ENCODE measurements at regions not wholly inside any gene's neighbourhood (a gene's known extent, or its start where the extent isn't known, plus 50 kb on each side); places are given as distances from the start of the nearest gene placed in this dataset.

DNA sequence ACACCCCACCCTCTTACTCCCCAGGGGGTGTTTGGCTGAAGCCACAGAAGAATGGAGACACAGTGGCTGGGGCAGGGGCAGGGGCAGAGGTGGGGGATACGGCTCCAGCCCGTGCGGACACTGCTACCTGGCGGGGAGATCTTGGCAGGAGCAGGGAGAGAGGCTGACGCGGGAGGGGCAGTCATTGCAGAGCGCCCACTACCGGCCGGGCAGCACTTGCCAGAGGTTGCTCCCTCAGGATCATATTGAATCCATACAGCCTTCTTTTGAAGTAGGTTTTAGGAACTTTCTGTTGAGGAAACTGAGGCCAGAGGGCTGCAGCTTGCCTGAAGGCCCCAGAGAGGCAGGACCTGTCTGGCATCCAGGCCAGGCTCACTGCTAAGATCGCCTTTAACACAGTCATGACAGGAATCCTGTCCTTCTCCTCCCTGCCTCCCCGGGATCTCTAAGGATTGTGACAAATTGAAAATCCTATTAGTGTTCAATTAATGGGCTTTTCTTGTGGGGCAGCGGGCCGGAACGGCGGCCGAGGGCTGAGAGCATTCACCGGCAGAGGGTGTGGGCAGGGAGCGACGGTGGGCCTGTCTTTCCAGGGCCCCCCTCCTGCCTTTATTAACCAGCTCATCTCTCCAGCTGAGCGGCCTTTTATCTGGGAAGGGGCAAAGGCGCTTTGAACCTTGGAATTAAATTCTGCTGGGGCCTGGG, 65.5 kb upstream of the WNT4 start:
- H2AFZ ChIP-seq (ENCODE audit: low read length) = no peak overlapping the region
- TF ChIP-seq EZH2 (optimal IDR thresholded peaks at IDR 0.05; ENCODE audit: low read depth, low read length) (no peak), EZH2phosphoT487 (IDR thresholded peaks at IDR 0.05; ENCODE audit: low read length) (no peak)
- TF ChIP-seq, protein P1, sequence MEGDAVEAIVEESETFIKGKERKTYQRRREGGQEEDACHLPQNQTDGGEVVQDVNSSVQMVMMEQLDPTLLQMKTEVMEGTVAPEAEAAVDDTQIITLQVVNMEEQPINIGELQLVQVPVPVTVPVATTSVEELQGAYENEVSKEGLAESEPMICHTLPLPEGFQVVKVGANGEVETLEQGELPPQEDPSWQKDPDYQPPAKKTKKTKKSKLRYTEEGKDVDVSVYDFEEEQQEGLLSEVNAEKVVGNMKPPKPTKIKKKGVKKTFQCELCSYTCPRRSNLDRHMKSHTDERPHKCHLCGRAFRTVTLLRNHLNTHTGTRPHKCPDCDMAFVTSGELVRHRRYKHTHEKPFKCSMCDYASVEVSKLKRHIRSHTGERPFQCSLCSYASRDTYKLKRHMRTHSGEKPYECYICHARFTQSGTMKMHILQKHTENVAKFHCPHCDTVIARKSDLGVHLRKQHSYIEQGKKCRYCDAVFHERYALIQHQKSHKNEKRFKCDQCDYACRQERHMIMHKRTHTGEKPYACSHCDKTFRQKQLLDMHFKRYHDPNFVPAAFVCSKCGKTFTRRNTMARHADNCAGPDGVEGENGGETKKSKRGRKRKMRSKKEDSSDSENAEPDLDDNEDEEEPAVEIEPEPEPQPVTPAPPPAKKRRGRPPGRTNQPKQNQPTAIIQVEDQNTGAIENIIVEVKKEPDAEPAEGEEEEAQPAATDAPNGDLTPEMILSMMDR (IDR thresholded peaks at IDR 0.05; ENCODE audit: low read length) = peak; percentile 49
- H4K20me1 ChIP-seq (ENCODE audit: insufficient read depth, low read length) = no peaks in the 10 kb centered on the region
- H3K27ac ChIP-seq (ENCODE audit: low read length) = no peak overlapping the region
- H3K79me2 ChIP-seq (ENCODE audit: low read length) = no peaks in the 10 kb centered on the region
- no peaks in the 10 kb centered on the region for H3K9me2 ChIP-seq (replicated peaks; ENCODE audit: insufficient read depth, low read length)
- H3K36me3 ChIP-seq (replicated peaks; ENCODE audit: insufficient read depth, low read length) = no peaks in the 10 kb centered on the region
- H3K9me3 ChIP-seq (replicated peaks; ENCODE audit: insufficient read depth, low read length) = no peaks in the 10 kb centered on the region
- H3K4me3 ChIP-seq (ENCODE audit: low read length) = no peak overlapping the region
- DNase-seq = no peak
- no peaks in the 10 kb centered on the region for H3K4me1 ChIP-seq (ENCODE audit: low read length)
- no peak overlapping the region for H3K9ac ChIP-seq (ENCODE audit: low read length)
- peaks cover 96% of the 10 kb centered on the region for H3K27me3 ChIP-seq (replicated peaks; ENCODE audit: insufficient read depth, low read length)
- H3F3A ChIP-seq (ENCODE audit: insufficient read depth, low read length) = no peaks in the 10 kb centered on the region
- H3K4me2 ChIP-seq (ENCODE audit: low read depth, low read length) = no peak overlapping the region

DNA sequence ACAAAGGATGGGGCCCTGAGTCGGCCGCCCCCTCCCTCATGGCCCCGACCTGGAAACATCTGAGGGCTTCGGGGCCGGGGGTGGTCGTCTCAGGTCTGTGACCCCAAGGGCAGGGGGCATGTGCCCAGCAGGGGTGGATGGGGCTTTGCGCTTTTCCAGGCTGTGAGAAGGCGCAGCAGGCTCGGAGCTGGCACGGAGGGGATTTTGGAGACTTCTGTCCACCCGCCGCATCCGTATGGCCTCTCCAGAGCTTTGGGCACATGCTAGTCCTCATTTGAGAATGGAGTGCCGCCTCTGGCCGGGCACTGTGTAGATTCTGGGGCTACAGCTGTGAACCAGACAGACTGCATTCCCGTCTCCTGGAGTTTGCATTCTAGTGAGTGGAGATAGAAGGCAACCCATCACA, 66.1 kb upstream of the WNT4 start:
- Histone ChIP-seq H4K20me1 (ENCODE audit: insufficient read depth, low read length) (no peaks in the 10 kb centered on the region), H3K36me3 (replicated peaks; ENCODE audit: insufficient read depth, low read length) (no peaks in the 10 kb centered on the region), H3K4me1 (ENCODE audit: low read length) (no peaks in the 10 kb centered on the region), H3K4me2 (ENCODE audit: low read depth, low read length) (no peak overlapping the region), H3K79me2 (ENCODE audit: low read length) (no peaks in the 10 kb centered on the region), H3K9ac (ENCODE audit: low read length) (no peak overlapping the region), H3F3A (ENCODE audit: insufficient read depth, low read length) (no peaks in the 10 kb centered on the region), H3K4me3 (ENCODE audit: low read length) (no peak overlapping the region), H3K27me3 (replicated peaks; ENCODE audit: insufficient read depth, low read length) (peaks cover 95% of the 10 kb centered on the region), H3K27ac (ENCODE audit: low read length) (no peak overlapping the region), H3K9me2 (replicated peaks; ENCODE audit: insufficient read depth, low read length) (no peaks in the 10 kb centered on the region), H3K9me3 (replicated peaks; ENCODE audit: insufficient read depth, low read length) (no peaks in the 10 kb centered on the region), H2AFZ (ENCODE audit: low read length) (no peak overlapping the region)
- no peak for DNase-seq
- TF ChIP-seq EZH2phosphoT487 (IDR thresholded peaks at IDR 0.05; ENCODE audit: low read length) (no peak), EZH2 (optimal IDR thresholded peaks at IDR 0.05; ENCODE audit: low read depth, low read length) (no peak)
- TF ChIP-seq, protein P1 (IDR thresholded peaks at IDR 0.05; ENCODE audit: low read length) = no peak

- Histone ChIP-seq H3K9me2 (replicated peaks; ENCODE audit: insufficient read depth, low read length) (no peaks in the 10 kb centered on the region), H3K9me3 (replicated peaks; ENCODE audit: insufficient read depth, low read length) (no peaks in the 10 kb centered on the region), H3K4me1 (ENCODE audit: low read length) (no peaks in the 10 kb centered on the region), H3F3A (ENCODE audit: insufficient read depth, low read length) (no peaks in the 10 kb centered on the region), H3K36me3 (replicated peaks; ENCODE audit: insufficient read depth, low read length) (no peaks in the 10 kb centered on the region), H3K27me3 (replicated peaks; ENCODE audit: insufficient read depth, low read length) (peaks cover 95% of the 10 kb centered on the region), H4K20me1 (ENCODE audit: insufficient read depth, low read length) (no peaks in the 10 kb centered on the region), H3K4me2 (ENCODE audit: low read depth, low read length) (no peak overlapping the region), H3K27ac (ENCODE audit: low read length) (no peak overlapping the region), H3K79me2 (ENCODE audit: low read length) (no peaks in the 10 kb centered on the region), H2AFZ (ENCODE audit: low read length) (no peak overlapping the region), H3K9ac (ENCODE audit: low read length) (no peak overlapping the region), H3K4me3 (ENCODE audit: low read length) (no peak overlapping the region)
- DNase-seq = no peak
- no peak for TF ChIP-seq EZH2 (optimal IDR thresholded peaks at IDR 0.05; ENCODE audit: low read depth, low read length)
- TF ChIP-seq EZH2phosphoT487 (IDR thresholded peaks at IDR 0.05; ENCODE audit: low read length) = no peak
- TF ChIP-seq, protein P1 (IDR thresholded peaks at IDR 0.05; ENCODE audit: low read length) = no peak
Measured at GRCh38 chr1:22210176-22210575, 67.3 kb upstream of the WNT4 start.

Measured in MM.1S (cell line).